K562 (cell line): ENCODE measurements at regions not wholly inside any gene's neighbourhood (a gene's known extent, or its start where the extent isn't known, plus 50 kb on each side); places are given as distances from the start of the nearest gene placed in this dataset.

ENCODE experiments used
- ATAC-seq: fragments of 200-7000 bp; cut with Tn5 transposase; 3 replicates; pipeline ENCODE4 v1.9.1; 2020; ENCODE audit warnings: moderate library complexity
- BruUV-seq: library from RNA; stranded (reverse); fragments of 400-500 nt; replicated peaks from 2 replicates; lab custom pipeline; 2021; lab: Mats Ljungman, UMichigan
- CTCF ChIA-PET: fragments of 300-600 bp; formaldehyde crosslinking; extraction: SDS; loops from one replicate; lab custom pipeline; 2021; ENCODE audit warnings: low intra/inter-chr PET ratio; lab: Yijun Ruan, JAX
- POLR2A ChIA-PET: fragments of 300-600, 350-650 bp; sonication (Branson Sonifier 250); formaldehyde crosslinking; extraction: SDS; loops from one replicate; lab custom pipeline; 2021; ENCODE audit warnings: antibody characterized with exemption, inconsistent platforms; lab: Yijun Ruan, JAX
- DNase-seq, 4 experiments: peaks; one replicate each; pipeline versions ENCODE4 v3.0.0 to v3.0.0-alpha.2; 2011 to 2018; ENCODE audit warnings: low spot score in 3 of 4, mixed read lengths in 3 of 4; ENCODE audit errors: extremely low read depth in 1 of 4
- FAIRE-seq: peaks from 2 replicates; lab custom pipeline; 2011; peaks lifted over from hg19 to GRCh38; lab: Jason Lieb, UNC
- H2AFZ ChIP-seq: 2 replicates; pipeline ENCODE4 v1.6.0; 2011; ENCODE audit warnings: low read depth, low read length, control low read depth, inconsistent platforms
- H3K27ac ChIP-seq: fragments of 200-600 bp; 3 replicates; pipeline ENCODE4 v1.8.0; 2011; ENCODE audit warnings: low read depth, mild to moderate bottlenecking, control low read depth, inconsistent platforms, low read length, moderate library complexity, mixed read lengths; ENCODE audit errors: extremely low read depth
- H3K27me3 ChIP-seq, 2 experiments: fragments of 300-600 bp in 1 of 2; 2 replicates in 1 of 2; 3 replicates in 1 of 2; pipeline versions ENCODE4 v1.6.0 to v1.8.0; 2011; ENCODE audit warnings: inconsistent platforms in 2 of 2, low read length in 2 of 2, mild to moderate bottlenecking in 1 of 2, mixed read lengths in 1 of 2, moderate library complexity in 1 of 2; ENCODE audit not compliant: control insufficient read depth in 2 of 2, insufficient read depth in 2 of 2
- H3K36me3 ChIP-seq: fragments of 300-600 bp; 3 replicates; pipeline ENCODE4 v1.8.0; 2011; ENCODE audit warnings: mild to moderate bottlenecking, low read length, inconsistent platforms; ENCODE audit not compliant: control insufficient read depth, insufficient read depth
- H3K4me1 ChIP-seq, 2 experiments: fragments of 200-600 bp in 1 of 2; replicated peaks in 1 of 2; 2 replicates in 1 of 2; 3 replicates in 1 of 2; pipeline versions ENCODE4 v1.5.1 to v1.8.0; 2011; ENCODE audit warnings: inconsistent platforms in 2 of 2, low read length in 2 of 2, mild to moderate bottlenecking in 1 of 2, mixed read lengths in 1 of 2, moderate library complexity in 1 of 2; ENCODE audit not compliant: control insufficient read depth in 2 of 2, insufficient read depth in 2 of 2
- H3K4me2 ChIP-seq: 2 replicates; pipeline ENCODE4 v1.6.1; 2011; ENCODE audit warnings: low read length, control low read depth, inconsistent platforms, mixed read lengths; ENCODE audit not compliant: insufficient read depth
- H3K4me3 ChIP-seq: fragments of 200-600 bp; sonication (generic), shearing (Covaris generic); 2 replicates; pipeline ENCODE4 v1.5.1; 2016; ENCODE audit warnings: control low read depth, inconsistent platforms
- H3K79me2 ChIP-seq: fragments of 200-600 bp; 3 replicates; pipeline ENCODE4 v1.8.0; 2011; ENCODE audit warnings: low read length, inconsistent platforms; ENCODE audit not compliant: control insufficient read depth, insufficient read depth
- H3K9ac ChIP-seq, 2 experiments: 2 replicates each; pipeline versions ENCODE4 v1.6.0 to v1.6.1; 2011; ENCODE audit warnings: low read depth in 2 of 2, low read length in 2 of 2, control low read depth in 1 of 2, inconsistent platforms in 1 of 2, mild to moderate bottlenecking in 1 of 2, mixed read lengths in 1 of 2; ENCODE audit not compliant: insufficient read depth in 1 of 2
- H3K9me1 ChIP-seq: one replicate; pipeline ENCODE4 v1.6.0; 2011; ENCODE audit warnings: inconsistent platforms, mild to moderate bottlenecking, low read length, moderate library complexity; ENCODE audit not compliant: control insufficient read depth, insufficient read depth
- H3K9me3 ChIP-seq: replicated peaks from 2 replicates; pipeline ENCODE4 v1.5.1; 2011; ENCODE audit warnings: low read depth, low read length, inconsistent platforms; ENCODE audit not compliant: control insufficient read depth, insufficient read depth
- H4K20me1 ChIP-seq: replicated peaks from 2 replicates; pipeline ENCODE4 v1.6.1; 2011; ENCODE audit warnings: low read length, inconsistent platforms, mixed read lengths; ENCODE audit not compliant: control insufficient read depth, insufficient read depth
- CBX8 ChIP-seq: fragments of 200-600 bp; sonication (generic); IDR thresholded peaks from 2 replicates; pipeline ENCODE4 v1.6.1; 2012; ENCODE audit warnings: borderline replicate concordance, mixed run types, low read depth, mild to moderate bottlenecking, moderate library complexity, mixed read lengths, low read length, control low read depth, inconsistent platforms; ENCODE audit not compliant: poor library complexity, severe bottlenecking; ENCODE audit errors: extremely low read depth
- CGGBP1 ChIP-seq: fragments of 250-450 bp; sonication (Bioruptor Pico); IDR thresholded peaks from 2 replicates; pipeline ENCODE4 v1.9.0; 2021; ENCODE audit warnings: mild to moderate bottlenecking
- HINFP ChIP-seq: fragments of 450-650 bp; conservative IDR thresholded peaks from 2 replicates; pipeline ENCODE4 v1.6.1; 2016; ENCODE audit warnings: missing genetic modification characterization, low read depth, mild to moderate bottlenecking, control low read depth, missing compliant biosample characterization
- PTBP1 ChIP-seq: fragments of 200-400 bp; formaldehyde crosslinking; IDR thresholded peaks from 2 replicates; pipeline ENCODE4 v1.6.1; 2017; ENCODE audit warnings: low read depth, low read length
- SMAD2 ChIP-seq: fragments of 150-350 bp; IDR thresholded peaks from 2 replicates; pipeline ENCODE4 v1.6.1; 2014; ENCODE audit warnings: low read depth, mild to moderate bottlenecking, low read length
- THRAP3 ChIP-seq: fragments of 450-650 bp; IDR thresholded peaks from 2 replicates; pipeline ENCODE4 v1.6.1; 2016; ENCODE audit warnings: mild to moderate bottlenecking, inconsistent platforms, borderline replicate concordance
- TSC22D4 ChIP-seq: fragments of 450-650 bp; IDR thresholded peaks from 2 replicates; pipeline ENCODE4 v1.6.1; 2016; ENCODE audit warnings: missing genetic modification characterization, missing biosample characterization, control low read depth
- ZNF263 ChIP-seq: sonication (generic); formaldehyde crosslinking; IDR thresholded peaks from 2 replicates; pipeline ENCODE4 v1.8.0; 2022; ENCODE audit warnings: mild to moderate bottlenecking, missing genetic modification reagents, borderline replicate concordance
- ZNF589 ChIP-seq: fragments of 200-800 bp; sonication (Bioruptor generic); IDR thresholded peaks from 2 replicates; pipeline ENCODE4 v1.6.1; 2016; ENCODE audit warnings: low read depth, missing genetic modification characterization, missing compliant biosample characterization
- WGBS: fragments of 100-300 bp; shearing (Covaris generic); methylation state at CpG from one replicate; pipeline ENCODE4 v1.1.6; 2016; ENCODE audit warnings: low coverage, mixed read lengths; ENCODE audit not compliant: insufficient coverage; ENCODE audit errors: missing lambda C conversion rate; 5-methylcytosine and 5-hydroxymethylcytosine counted together
- in situ Hi-C: fragments of 300-500 bp; cut with MboI; formaldehyde crosslinking; loops from 4 replicates; pipeline ENCODE4 v1.15.0; 2018; ENCODE audit warnings: inconsistent platforms, mixed read lengths
- intact Hi-C: fragments of 100-400 bp; cut with micrococcal nuclease; formaldehyde crosslinking; loops from 2 replicates; pipeline ENCODE4 v1.14.2; 2022

- no peak for TF ChIP-seq SMAD2
- TF ChIP-seq CGGBP1 (CRISPR knock-in tag): no peak
- TF ChIP-seq THRAP3: no peak
- no peak for TF ChIP-seq TSC22D4 (tag)
- TF ChIP-seq ZNF263: no peak
- no peak for TF ChIP-seq CBX8
- TF ChIP-seq PTBP1: no peak
- no peak for TF ChIP-seq HINFP
- TF ChIP-seq ZNF589: no peak
- ChIA-PET CTCF (no interaction called here), POLR2A (no interaction called here)
- BruUV-seq: no TSS peak
- H3K36me3 ChIP-seq: no peaks in the 10 kb centered on the region
- in situ Hi-C loops (no loop called here), intact Hi-C loops (no loop called here)
- H3K9me3 ChIP-seq: no peaks in the 10 kb centered on the region
- FAIRE-seq: no peak
- peaks cover 5% of the 10 kb centered on the region; the same call in 1 of the 2 replicates for H4K20me1 ChIP-seq
- no peaks in the 10 kb centered on the region for H3K9me1 ChIP-seq
- H3K4me2 ChIP-seq: no peak overlapping the region
- H3K27me3 ChIP-seq: peaks cover under 1 to 24% of the 10 kb centered on the region in 2 experiments; a peak in 1 of 5 replicates
- H3K27ac ChIP-seq: no peak overlapping the region
- no peak overlapping the region for H3K9ac ChIP-seq
- no peaks in the 10 kb centered on the region for H3K4me1 ChIP-seq
- H3K79me2 ChIP-seq: no peaks in the 10 kb centered on the region
- no peak for ATAC-seq
- WGBS: 0% methylated on average over 6 of the region's 6 CpGs
- no peak overlapping the region for H2AFZ ChIP-seq
- no peak for DNase-seq
- H3K4me3 ChIP-seq: no peak overlapping the region
Measured at GRCh38 chr3:10574101-10574620, 68.8 kb upstream of the ATP2B2 start.
